Loucy (cell line): ENCODE measurements at regions not wholly inside any gene's neighbourhood (a gene's known extent, or its start where the extent isn't known, plus 50 kb on each side); places are given as distances from the start of the nearest gene placed in this dataset.
A peak's percentile ranks its signal among the peaks of the same experiment; 100 is the strongest.

ENCODE experiments used
- H2AFZ ChIP-seq: fragments of 200-600 bp; sonication (generic); 2 replicates; pipeline ENCODE4 v1.6.0; 2016; ENCODE audit warnings: antibody characterized with exemption, mild to moderate bottlenecking, low read length, moderate library complexity
- H3F3A ChIP-seq: fragments of 200-600 bp; 2 replicates; pipeline ENCODE4 v1.6.0; 2016; ENCODE audit warnings: antibody characterized with exemption, low read depth, mild to moderate bottlenecking
- H3K27me3 ChIP-seq: fragments of 200-600 bp; sonication (generic); 2 replicates; pipeline ENCODE4 v1.6.1; 2014; ENCODE audit warnings: low read length, mild to moderate bottlenecking; ENCODE audit not compliant: insufficient read depth, poor library complexity, severe bottlenecking
- H3K36me3 ChIP-seq: fragments of 200-600 bp; sonication (generic); 2 replicates; pipeline ENCODE4 v1.6.1; 2016; ENCODE audit warnings: low read length; ENCODE audit not compliant: insufficient read depth
- H3K4me1 ChIP-seq: fragments of 200-600 bp; sonication (generic); 2 replicates; pipeline ENCODE4 v1.5.1; 2014; ENCODE audit warnings: low read length, mild to moderate bottlenecking; ENCODE audit not compliant: insufficient read depth, poor library complexity, severe bottlenecking
- H3K4me2 ChIP-seq: fragments of 200-600 bp; sonication (generic); 2 replicates; pipeline ENCODE4 v1.6.0; 2014; ENCODE audit warnings: antibody characterized with exemption, low read length, low read depth, mild to moderate bottlenecking; ENCODE audit not compliant: poor library complexity, severe bottlenecking
- H3K4me3 ChIP-seq: fragments of 200-600 bp; sonication (generic); 2 replicates; pipeline ENCODE4 v1.5.1; 2014; ENCODE audit warnings: low read length, mild to moderate bottlenecking, mixed read lengths; ENCODE audit not compliant: poor library complexity, severe bottlenecking
- H3K79me2 ChIP-seq: fragments of 200-600 bp; sonication (generic); 2 replicates; pipeline ENCODE4 v1.6.1; 2014; ENCODE audit warnings: low read length; ENCODE audit not compliant: insufficient read depth
- H3K9ac ChIP-seq: fragments of 200-600 bp; sonication (generic); 2 replicates; pipeline ENCODE4 v1.6.0; 2014; ENCODE audit warnings: mild to moderate bottlenecking, low read depth, low read length, moderate library complexity; ENCODE audit not compliant: poor library complexity, severe bottlenecking
- H3K9me2 ChIP-seq: fragments of 200-600 bp; sonication (generic); replicated peaks from 2 replicates; pipeline ENCODE4 v1.6.1; 2016; ENCODE audit warnings: low read depth, low read length, mixed read lengths
- H3K9me3 ChIP-seq: fragments of 200-600 bp; sonication (generic); 2 replicates; pipeline ENCODE4 v1.6.1; 2014; ENCODE audit warnings: mild to moderate bottlenecking, antibody characterized with exemption, low read length, low read depth; ENCODE audit not compliant: insufficient read depth
- H4K20me1 ChIP-seq: fragments of 200-600 bp; sonication (generic); 2 replicates; pipeline ENCODE4 v1.6.0; 2014; ENCODE audit warnings: antibody characterized with exemption, low read length, mild to moderate bottlenecking; ENCODE audit not compliant: insufficient read depth, poor library complexity, severe bottlenecking
- CTCF ChIP-seq: fragments of 200-600 bp; sonication (generic); conservative IDR thresholded peaks from 2 replicates; pipeline ENCODE4 v1.5.1; 2014; ENCODE audit warnings: mild to moderate bottlenecking, antibody characterized with exemption, low read length
- EZH2phosphoT487 ChIP-seq: fragments of 200-600 bp; IDR thresholded peaks from 2 replicates; pipeline ENCODE4 v1.6.1; 2018; ENCODE audit warnings: antibody characterized with exemption, mild to moderate bottlenecking, moderate library complexity, borderline replicate concordance

GRCh38 chr11:11011617-11012016 lies 153.8 kb upstream of the ZBED5 start:
- Histone ChIP-seq H3K4me1 (peaks cover 6% of the 10 kb centered on the region), H3K79me2 (no peaks in the 10 kb centered on the region), H3K9me3 (no peaks in the 10 kb centered on the region), H2AFZ (no peak overlapping the region), H3K27me3 (no peaks in the 10 kb centered on the region), H3K9me2 (no peaks in the 10 kb centered on the region), H3K9ac (no peak overlapping the region), H4K20me1 (no peaks in the 10 kb centered on the region), H3K4me3 (no peak overlapping the region), H3K4me2 (no peak overlapping the region), H3K36me3 (no peaks in the 10 kb centered on the region), H3F3A (no peaks in the 10 kb centered on the region)
- TF ChIP-seq CTCF (no peak), EZH2phosphoT487 (no peak)

- no peaks in the 10 kb centered on the region for H3K9me3 ChIP-seq
- no peak overlapping the region for H3K4me3 ChIP-seq
- H3K79me2 ChIP-seq, result no peaks in the 10 kb centered on the region
- H3F3A ChIP-seq, result no peaks in the 10 kb centered on the region
- H3K9ac ChIP-seq, result no peak overlapping the region
- no peak overlapping the region for H2AFZ ChIP-seq
- H3K36me3 ChIP-seq, result no peaks in the 10 kb centered on the region
- no peaks in the 10 kb centered on the region for H4K20me1 ChIP-seq
- H3K27me3 ChIP-seq, result no peaks in the 10 kb centered on the region
- H3K4me1 ChIP-seq, result peaks cover 6% of the 10 kb centered on the region
- TF ChIP-seq EZH2phosphoT487 (no peak), CTCF (peak; percentile 16; the same call in 1 of the 2 replicates)
- no peak overlapping the region for H3K4me2 ChIP-seq
- no peaks in the 10 kb centered on the region for H3K9me2 ChIP-seq
Observed at GRCh38 chr11:11010624-11011127, 152.8 kb upstream of the ZBED5 start.

GRCh38 chr11:11009179-11009578 lies 151.3 kb upstream of the ZBED5 start:
- Histone ChIP-seq H3K36me3 (no peaks in the 10 kb centered on the region), H3K9me3 (no peaks in the 10 kb centered on the region), H3K4me3 (no peak overlapping the region), H4K20me1 (no peaks in the 10 kb centered on the region), H3K4me1 (peaks cover 6% of the 10 kb centered on the region), H3K9me2 (no peaks in the 10 kb centered on the region), H3K27me3 (no peaks in the 10 kb centered on the region), H3F3A (no peaks in the 10 kb centered on the region), H3K79me2 (no peaks in the 10 kb centered on the region), H2AFZ (peak overlapping the region; percentile 46; the same call in 1 of the 2 replicates), H3K9ac (no peak overlapping the region), H3K4me2 (no peak overlapping the region)
- TF ChIP-seq CTCF, result no peak
